ENCODE measurements at regions not wholly inside any gene's neighbourhood (a gene's known extent, or its start where the extent isn't known, plus 50 kb on each side); places are given as distances from the start of the nearest gene placed in this dataset.

DNA sequence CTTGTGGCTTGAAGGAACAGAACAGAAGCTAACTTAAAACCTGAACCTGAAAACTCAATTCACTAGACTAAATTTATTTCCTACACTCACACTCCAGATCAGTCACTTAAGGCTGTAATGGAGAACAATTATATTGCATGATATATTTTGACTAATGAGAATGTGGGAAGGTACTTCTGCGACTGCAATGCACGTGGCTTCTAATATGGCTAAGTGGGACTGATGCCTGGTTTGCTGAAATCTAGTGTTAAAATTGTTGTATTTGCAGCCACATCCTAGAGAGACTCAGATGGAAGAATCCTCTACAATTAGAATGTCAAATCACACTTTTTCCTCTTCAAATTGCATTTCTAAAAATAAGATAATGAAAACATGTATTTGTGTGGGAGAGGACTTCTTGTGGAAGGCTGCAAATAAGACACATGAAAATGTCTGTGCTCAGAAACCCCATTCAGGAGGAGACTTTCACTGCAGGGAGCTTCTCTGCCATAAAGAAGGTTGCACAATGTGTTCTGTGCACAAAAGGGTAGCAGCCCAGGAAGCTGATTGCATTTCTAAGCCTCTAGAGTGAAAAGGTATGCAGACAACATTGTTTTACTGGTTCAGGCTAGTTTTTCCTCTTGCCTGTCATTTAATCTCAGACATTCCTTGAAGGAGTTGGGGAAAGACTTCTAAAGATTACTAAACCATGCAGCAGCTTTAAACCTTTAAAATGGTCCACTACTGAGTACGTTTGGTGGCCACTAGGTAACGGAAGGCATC, 224.3 kb downstream of the NEDD1 start:
- TF ChIP-seq POLR2AphosphoS5 (IDR thresholded peaks at IDR 0.05; ENCODE audit: borderline replicate concordance, low read depth, low read length) (no peak), EZH2 (IDR thresholded peaks at IDR 0.05) (no peak), FOXP2 (optimal IDR thresholded peaks at IDR 0.05; ENCODE audit: control extremely low read depth, extremely low read length, insufficient read depth) (no peak)

All from SK-N-MC (cell line).